ENCODE measurements at regions not wholly inside any gene's neighbourhood (a gene's known extent, or its start where the extent isn't known, plus 50 kb on each side); places are given as distances from the start of the nearest gene placed in this dataset.

- no peak for DNase-seq (ENCODE audit: low spot score)
- no peaks in the 10 kb centered on the region for H3K27me3 ChIP-seq (ENCODE audit: control insufficient read depth in 4 of 4, insufficient read depth in 4 of 4, low read length in 3 of 4)
- 57% methylated on average over 3 of the region's 3 CpGs for WGBS
- no peak for TF ChIP-seq ZBTB33 (IDR thresholded peaks at IDR 0.05)
- TF ChIP-seq ATF3 (IDR thresholded peaks at IDR 0.05) = no peak
- no peak for TF ChIP-seq JUND (IDR thresholded peaks at IDR 0.05)
- no peak for TF ChIP-seq YY1 (IDR thresholded peaks at IDR 0.05)
- no peak for TF ChIP-seq NR2F2 (IDR thresholded peaks at IDR 0.05)
- TF ChIP-seq RAD21 (IDR thresholded peaks at IDR 0.05) = no peak
- no peak for TF ChIP-seq FOXA2 (IDR thresholded peaks at IDR 0.05)
- no peak for TF ChIP-seq RXRA (IDR thresholded peaks at IDR 0.05)
- no peak for TF ChIP-seq MAX (IDR thresholded peaks at IDR 0.05)
- no peak for TF ChIP-seq CTCF (IDR thresholded peaks at IDR 0.05; ENCODE audit: low read depth, low read length, missing input control)
- TF ChIP-seq REST (IDR thresholded peaks at IDR 0.05) = no peak
- TF ChIP-seq FOXA1 (IDR thresholded peaks at IDR 0.05) = no peak
- TF ChIP-seq GABPA (IDR thresholded peaks at IDR 0.05 in 1 of 2, conservative IDR thresholded peaks at IDR 0.05 in 1 of 2) = no peak
- no peak for TF ChIP-seq EGR1 (IDR thresholded peaks at IDR 0.05; ENCODE audit: low read depth in 2 of 2)
- TF ChIP-seq TAF1 (conservative IDR thresholded peaks at IDR 0.05) = no peak
- no peaks in the 10 kb centered on the region for H3K9me3 ChIP-seq (ENCODE audit: control insufficient read depth in 4 of 4, low read length in 3 of 4)
- no peak overlapping the region for H3K4me3 ChIP-seq (ENCODE audit: low read depth in 1 of 3, low read length in 3 of 3)
- peaks cover 0 to 2% (median 0%) of the 10 kb centered on the region in 4 donors for H3K4me1 ChIP-seq (ENCODE audit: control insufficient read depth in 4 of 4, insufficient read depth in 4 of 4, low read length in 3 of 4)
- no peak overlapping the region for H3K9ac ChIP-seq (ENCODE audit: low read depth in 1 of 2, low read length in 2 of 2)
- no peak overlapping the region for H3K27ac ChIP-seq (ENCODE audit: low read depth in 1 of 2, low read length in 2 of 2)
- H3K36me3 ChIP-seq (ENCODE audit: control insufficient read depth in 4 of 4, insufficient read depth in 3 of 4, low read depth in 1 of 4, low read length in 3 of 4) = no peaks in the 10 kb centered on the region
These were observed 207.3 kb upstream of the MTNR1B start for GRCh38 chr11:92762121-92762540.

- H3K9ac ChIP-seq (ENCODE audit: low read depth in 1 of 2, low read length in 2 of 2) = no peak overlapping the region
- no peak overlapping the region for H3K4me3 ChIP-seq (ENCODE audit: low read depth in 1 of 3, low read length in 3 of 3)
- no peaks in the 10 kb centered on the region for H3K36me3 ChIP-seq (ENCODE audit: control insufficient read depth in 4 of 4, insufficient read depth in 3 of 4, low read depth in 1 of 4, low read length in 3 of 4)
- H3K4me1 ChIP-seq (ENCODE audit: control insufficient read depth in 4 of 4, insufficient read depth in 4 of 4, low read length in 3 of 4) = peaks cover 0 to 2% (median 0%) of the 10 kb centered on the region in 4 donors
- no peaks in the 10 kb centered on the region for H3K27me3 ChIP-seq (ENCODE audit: control insufficient read depth in 4 of 4, insufficient read depth in 4 of 4, low read length in 3 of 4)
- H3K27ac ChIP-seq (ENCODE audit: low read depth in 1 of 2, low read length in 2 of 2) = no peak overlapping the region
- no peak for DNase-seq (ENCODE audit: low spot score)
- H3K9me3 ChIP-seq (ENCODE audit: control insufficient read depth in 4 of 4, low read length in 3 of 4) = no peaks in the 10 kb centered on the region
- TF ChIP-seq GABPA (IDR thresholded peaks at IDR 0.05 in 1 of 2, conservative IDR thresholded peaks at IDR 0.05 in 1 of 2) = no peak
- TF ChIP-seq NR2F2 (IDR thresholded peaks at IDR 0.05) = no peak
- TF ChIP-seq SP1 (IDR thresholded peaks at IDR 0.05) = no peak
- no peak for TF ChIP-seq MAX (IDR thresholded peaks at IDR 0.05)
- no peak for TF ChIP-seq REST (IDR thresholded peaks at IDR 0.05)
- no peak for TF ChIP-seq ATF3 (IDR thresholded peaks at IDR 0.05)
- TF ChIP-seq EGR1 (IDR thresholded peaks at IDR 0.05; ENCODE audit: low read depth in 2 of 2) = no peak
- TF ChIP-seq ZBTB33 (IDR thresholded peaks at IDR 0.05) = no peak
- TF ChIP-seq TAF1 (conservative IDR thresholded peaks at IDR 0.05) = no peak
- TF ChIP-seq RAD21 (IDR thresholded peaks at IDR 0.05) = no peak
- TF ChIP-seq YY1 (IDR thresholded peaks at IDR 0.05) = no peak
These were observed 206.1 kb upstream of the MTNR1B start for GRCh38 chr11:92763336-92763735.

Data from liver (tissue), 8 donors.